ENCODE measurements at regions not wholly inside any gene's neighbourhood (a gene's known extent, or its start where the extent isn't known, plus 50 kb on each side); places are given as distances from the start of the nearest gene placed in this dataset.
"Not testable (repeated sequence)": the region's sequence is repeated elsewhere in the genome, so short reads cannot be mapped to it uniquely, and the experiment has no call there.

DNA sequence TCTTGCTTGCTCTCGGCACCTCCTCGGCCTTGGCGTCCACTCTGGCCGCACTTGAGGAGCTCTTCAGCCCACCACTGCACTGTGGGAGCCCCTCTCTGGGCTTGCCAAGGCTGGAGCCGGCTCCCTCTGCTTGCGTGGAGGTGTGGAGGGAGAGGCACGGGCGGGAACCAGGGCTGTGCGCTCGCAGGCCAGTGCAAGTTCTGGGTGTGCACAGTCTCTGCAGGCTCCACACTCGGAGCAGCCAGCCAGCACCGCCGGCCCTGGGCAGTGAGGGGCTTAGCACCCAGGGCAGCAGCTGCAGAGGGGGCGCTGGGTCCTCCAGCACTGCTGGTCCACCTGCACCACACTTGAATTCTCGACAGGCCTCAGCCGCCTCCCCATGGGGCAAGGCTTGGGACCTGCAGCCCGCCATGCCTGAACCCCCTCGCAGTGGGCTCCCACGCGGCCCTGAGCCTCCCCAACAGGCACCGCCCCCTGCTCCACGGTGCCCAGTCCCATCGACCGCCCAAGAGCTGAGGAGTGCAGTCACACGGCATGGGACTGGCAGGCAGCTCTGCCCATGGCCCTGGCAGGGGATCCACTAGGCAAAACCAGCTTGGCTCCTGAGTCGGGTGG, 411.2 kb upstream of the CHAC2 start:
- no peak for DNase-seq
- no peaks in the 10 kb centered on the region for H3K27me3 Mint-ChIP-seq
- H3K9me3 Mint-ChIP-seq: peaks cover 18% of the 10 kb centered on the region
- no peak overlapping the region for H3K4me3 Mint-ChIP-seq
- no peaks in the 10 kb centered on the region for H3K4me1 Mint-ChIP-seq (ENCODE audit: low read depth)
- no peak overlapping the region for H3K27ac Mint-ChIP-seq
- H3K36me3 Mint-ChIP-seq (ENCODE audit: low read depth): no peaks in the 10 kb centered on the region

DNA sequence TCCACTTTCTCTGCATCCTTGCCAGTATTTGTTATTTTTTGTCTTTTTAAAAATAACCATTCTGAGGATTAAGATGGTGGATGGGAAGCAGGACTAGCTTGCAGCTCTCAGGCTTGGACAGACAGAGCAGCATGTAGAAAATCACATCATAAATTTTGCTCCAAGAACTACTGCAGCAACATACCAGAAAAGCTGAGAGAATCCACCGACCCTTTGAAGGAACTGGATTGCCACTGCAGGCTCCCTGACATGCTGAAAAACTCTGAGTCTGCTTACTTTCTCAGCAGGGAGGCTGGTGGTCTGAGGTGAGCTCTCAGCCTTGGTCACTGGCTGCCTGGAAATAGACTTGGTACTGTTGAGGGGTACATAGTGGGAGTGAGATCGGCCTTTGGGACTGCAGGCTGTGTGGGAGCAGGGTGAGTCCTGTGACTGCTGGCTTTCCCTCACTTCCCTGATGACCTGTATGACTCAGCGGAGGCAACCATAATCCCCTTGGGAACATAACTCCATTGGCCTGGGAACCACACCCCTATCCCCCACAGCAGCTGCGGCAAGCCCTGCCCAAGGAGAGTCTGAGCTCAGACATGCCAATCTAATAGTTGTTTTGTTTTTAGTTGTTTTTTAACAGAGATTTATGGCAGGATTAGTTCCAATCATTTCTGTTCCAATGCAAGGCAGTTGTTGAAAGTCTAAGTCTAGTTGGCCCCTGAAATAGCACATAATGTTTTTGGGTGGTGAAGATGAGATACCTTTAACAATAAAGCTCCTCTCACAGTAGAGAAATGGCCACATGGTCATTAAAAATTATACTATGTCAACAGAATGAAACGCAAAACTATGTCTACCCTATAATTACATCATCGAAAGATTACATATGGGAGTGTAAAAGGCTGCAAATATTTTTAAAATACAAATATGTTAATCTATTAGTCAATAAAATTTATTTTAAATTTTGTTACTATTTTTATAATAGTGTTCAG, 414.2 kb upstream of the CHAC2 start:
- H3K27ac Mint-ChIP-seq: no peak overlapping the region
- no peaks in the 10 kb centered on the region for H3K4me1 Mint-ChIP-seq (ENCODE audit: low read depth)
- H3K27me3 Mint-ChIP-seq: no peaks in the 10 kb centered on the region
- H3K9me3 Mint-ChIP-seq: peaks cover 18% of the 10 kb centered on the region
- H3K4me3 Mint-ChIP-seq: no peak overlapping the region
- H3K36me3 Mint-ChIP-seq (ENCODE audit: low read depth): no peaks in the 10 kb centered on the region
- DNase-seq: no peak

DNA sequence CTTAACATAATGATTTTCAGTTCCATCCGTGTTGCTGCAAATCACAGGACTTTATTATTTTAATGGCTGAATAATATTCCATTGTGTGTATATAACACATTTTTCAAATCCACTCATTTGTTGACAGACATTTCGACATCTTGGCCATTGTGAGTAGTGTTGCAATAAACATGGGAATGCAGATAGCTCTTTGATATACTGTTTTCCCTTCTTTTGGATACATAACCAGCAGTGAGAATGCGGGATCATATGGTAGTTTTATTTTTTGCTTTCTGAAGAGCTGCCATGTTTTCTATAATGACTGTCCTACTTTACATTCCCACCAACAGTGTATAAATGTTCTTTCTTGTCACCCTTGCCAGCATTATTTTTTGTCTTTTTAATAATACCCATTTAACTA, 420.3 kb upstream of the CHAC2 start:
- Mint-ChIP-seq H3K4me1 (ENCODE audit: low read depth) (no peaks in the 10 kb centered on the region), H3K4me3 (no peak overlapping the region), H3K36me3 (ENCODE audit: low read depth) (no peaks in the 10 kb centered on the region), H3K9me3 (no peaks in the 10 kb centered on the region), H3K27ac (no peak overlapping the region), H3K27me3 (no peaks in the 10 kb centered on the region)
- no peak for DNase-seq

DNA sequence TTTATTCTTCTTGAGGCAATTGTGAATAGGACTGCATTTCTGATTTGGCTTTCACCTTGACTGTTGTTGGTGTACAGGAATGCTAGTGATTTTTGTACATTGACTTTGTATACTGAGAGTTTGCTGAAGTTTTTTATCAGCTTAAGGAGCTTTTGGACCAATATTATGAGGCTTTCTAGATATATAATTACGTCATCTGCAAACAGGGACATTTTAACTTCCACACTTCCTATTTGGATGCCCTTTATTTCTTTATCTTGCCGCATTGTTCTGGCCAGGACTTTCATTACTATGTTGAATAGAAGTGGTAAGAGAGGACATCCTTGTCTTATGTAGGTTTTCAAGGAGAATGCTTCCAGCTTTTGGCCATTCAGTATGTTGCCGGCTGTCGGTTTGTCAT, 425.4 kb upstream of the CHAC2 start:
- H3K27me3 Mint-ChIP-seq: no peaks in the 10 kb centered on the region
- H3K27ac Mint-ChIP-seq: no peak overlapping the region
- no peaks in the 10 kb centered on the region for H3K4me1 Mint-ChIP-seq (ENCODE audit: low read depth)
- H3K36me3 Mint-ChIP-seq (ENCODE audit: low read depth): no peaks in the 10 kb centered on the region
- no peak overlapping the region for H3K4me3 Mint-ChIP-seq
- no peaks in the 10 kb centered on the region for H3K9me3 Mint-ChIP-seq
- DNase-seq: no peak

DNA sequence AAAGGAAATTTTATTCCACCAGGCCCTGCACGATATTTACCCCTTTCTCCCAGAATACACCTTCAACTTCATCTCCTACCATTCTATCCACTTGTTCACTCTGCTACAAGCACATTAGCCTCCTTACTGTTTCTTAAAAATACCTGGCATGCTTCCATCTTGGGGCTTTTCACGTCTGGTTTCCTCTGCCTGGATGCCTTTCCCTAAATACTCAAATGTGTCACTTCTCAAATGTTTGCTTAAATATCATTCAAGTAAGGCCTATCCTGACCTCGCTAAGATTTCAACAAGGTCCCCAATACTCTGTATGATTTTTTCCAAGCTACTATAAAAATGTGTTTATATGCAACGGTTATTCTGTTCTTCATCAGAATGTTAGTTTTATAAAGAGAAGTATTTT, 433.0 kb upstream of the CHAC2 start:
- H3K36me3 Mint-ChIP-seq (ENCODE audit: low read depth): no peaks in the 10 kb centered on the region
- H3K27me3 Mint-ChIP-seq: no peaks in the 10 kb centered on the region
- no peak overlapping the region for H3K27ac Mint-ChIP-seq
- H3K4me1 Mint-ChIP-seq (ENCODE audit: low read depth): no peaks in the 10 kb centered on the region
- no peaks in the 10 kb centered on the region for H3K9me3 Mint-ChIP-seq
- no peak for DNase-seq
- H3K4me3 Mint-ChIP-seq: no peak overlapping the region

DNA sequence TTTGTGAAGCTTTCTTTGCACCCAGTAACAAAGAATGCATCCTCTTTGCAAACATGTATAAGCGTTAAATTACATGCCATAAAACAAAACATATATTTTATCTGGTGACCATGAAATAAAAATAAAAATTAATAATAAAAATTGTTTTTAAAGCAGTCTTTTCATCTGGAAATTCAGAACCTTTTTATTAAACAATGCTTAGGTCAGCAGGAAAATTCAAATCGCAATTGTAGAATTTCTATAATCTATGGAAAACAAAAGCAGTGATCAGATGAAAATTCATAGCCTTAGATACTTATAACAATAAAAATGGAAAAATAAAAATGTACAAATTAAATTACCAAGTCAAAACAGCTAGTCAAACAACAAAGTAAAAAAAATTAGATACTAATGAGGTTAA, 435.9 kb upstream of the CHAC2 start:
- no peaks in the 10 kb centered on the region for H3K36me3 Mint-ChIP-seq (ENCODE audit: low read depth)
- H3K4me1 Mint-ChIP-seq (ENCODE audit: low read depth): no peaks in the 10 kb centered on the region
- H3K9me3 Mint-ChIP-seq: no peaks in the 10 kb centered on the region
- no peak for DNase-seq
- no peak overlapping the region for H3K27ac Mint-ChIP-seq
- H3K4me3 Mint-ChIP-seq: no peak overlapping the region
- H3K27me3 Mint-ChIP-seq: no peaks in the 10 kb centered on the region

DNA sequence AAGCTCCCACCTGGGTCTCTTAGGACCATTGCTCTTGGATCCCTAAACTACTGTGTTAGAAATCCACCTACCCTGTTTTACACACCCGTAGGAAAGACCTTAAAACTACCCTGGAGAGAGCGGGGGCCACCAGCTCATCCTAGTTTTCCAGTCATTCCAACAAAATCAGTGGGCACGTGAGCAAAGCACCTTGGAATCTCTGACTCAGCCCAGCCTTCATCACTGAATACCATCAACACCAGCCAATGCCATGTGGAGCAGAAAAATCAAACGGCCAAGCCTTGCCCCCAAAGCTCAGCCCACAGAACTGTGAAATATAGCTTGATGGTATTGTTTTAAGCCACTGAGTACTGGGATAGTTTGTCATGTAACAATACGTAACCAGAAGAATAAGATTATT, 449.7 kb upstream of the CHAC2 start:
- no peaks in the 10 kb centered on the region for H3K36me3 Mint-ChIP-seq (ENCODE audit: low read depth)
- no peak overlapping the region for H3K27ac Mint-ChIP-seq
- H3K4me1 Mint-ChIP-seq (ENCODE audit: low read depth): no peaks in the 10 kb centered on the region
- no peak overlapping the region for H3K4me3 Mint-ChIP-seq
- no peaks in the 10 kb centered on the region for H3K27me3 Mint-ChIP-seq
- no peak for DNase-seq
- no peaks in the 10 kb centered on the region for H3K9me3 Mint-ChIP-seq

DNA sequence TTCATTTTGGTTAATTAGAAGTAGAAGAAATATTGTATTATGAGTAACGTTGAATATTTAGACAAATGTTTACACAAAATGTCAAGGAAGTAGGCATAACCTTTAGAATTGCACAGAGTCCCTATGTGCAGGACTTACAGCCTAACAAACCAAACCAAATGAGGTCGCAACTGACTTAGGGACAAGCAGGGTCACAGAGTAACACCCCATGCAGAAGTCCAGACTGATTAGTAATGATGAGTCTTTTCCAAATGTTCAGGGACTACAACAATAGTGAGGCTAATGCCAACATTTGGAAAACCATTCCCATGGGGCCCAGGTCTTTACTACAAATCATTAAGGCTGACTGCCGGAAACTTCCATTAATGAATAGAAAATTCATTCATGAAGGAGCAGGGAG, 452.5 kb upstream of the CHAC2 start:
- no peaks in the 10 kb centered on the region for H3K9me3 Mint-ChIP-seq
- no peak overlapping the region for H3K4me3 Mint-ChIP-seq
- no peaks in the 10 kb centered on the region for H3K4me1 Mint-ChIP-seq (ENCODE audit: low read depth)
- no peaks in the 10 kb centered on the region for H3K36me3 Mint-ChIP-seq (ENCODE audit: low read depth)
- H3K27me3 Mint-ChIP-seq: no peaks in the 10 kb centered on the region
- no peak overlapping the region for H3K27ac Mint-ChIP-seq
- DNase-seq: no peak

DNA sequence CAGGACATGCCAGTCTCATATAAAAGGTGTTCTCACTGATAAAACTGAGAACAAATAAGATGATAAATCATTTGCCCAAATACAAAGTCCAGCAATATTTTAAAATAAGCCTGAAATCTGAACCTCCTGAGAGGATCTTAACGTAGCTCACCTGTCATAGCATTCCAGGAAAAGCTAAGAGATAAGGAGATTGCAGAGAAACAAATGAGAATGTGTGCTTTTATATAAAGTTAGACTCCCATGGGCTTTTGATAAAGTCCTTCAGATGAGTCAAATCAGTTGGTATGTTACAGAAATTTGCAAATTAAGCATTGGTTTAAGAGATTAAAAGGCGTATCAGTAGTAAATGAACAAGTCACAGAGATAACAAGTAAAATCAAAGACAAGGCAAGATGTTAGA, 452.9 kb upstream of the CHAC2 start:
- H3K27ac Mint-ChIP-seq: no peak overlapping the region
- no peaks in the 10 kb centered on the region for H3K27me3 Mint-ChIP-seq
- no peaks in the 10 kb centered on the region for H3K4me1 Mint-ChIP-seq (ENCODE audit: low read depth)
- H3K36me3 Mint-ChIP-seq (ENCODE audit: low read depth): no peaks in the 10 kb centered on the region
- no peak for DNase-seq
- H3K9me3 Mint-ChIP-seq: no peaks in the 10 kb centered on the region
- no peak overlapping the region for H3K4me3 Mint-ChIP-seq

DNA sequence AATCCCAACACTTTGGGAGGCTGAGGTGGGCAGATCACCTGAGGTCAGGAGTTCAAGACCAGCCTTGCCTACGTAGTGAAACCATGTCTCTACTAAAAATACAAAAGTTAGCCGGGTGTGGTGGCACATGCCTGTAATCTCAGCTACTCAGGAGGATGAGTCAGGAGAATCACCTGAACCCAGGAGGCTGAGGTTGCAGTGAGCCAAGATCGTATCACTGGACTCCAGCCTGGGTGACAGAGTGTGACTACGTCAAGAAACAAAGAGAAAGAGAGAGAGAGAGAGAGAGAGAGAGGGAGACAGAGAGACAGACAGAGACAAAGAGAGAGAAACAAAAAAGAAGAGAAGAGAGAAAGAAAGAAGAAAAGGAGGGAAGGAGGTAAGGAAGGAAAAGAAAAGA, 454.0 kb upstream of the CHAC2 start:
- H3K27me3 Mint-ChIP-seq; H3K27ac Mint-ChIP-seq; H3K36me3 Mint-ChIP-seq (ENCODE audit: low read depth); H3K4me3 Mint-ChIP-seq; H3K4me1 Mint-ChIP-seq (ENCODE audit: low read depth); DNase-seq; H3K9me3 Mint-ChIP-seq: not testable (repeated sequence)

DNA sequence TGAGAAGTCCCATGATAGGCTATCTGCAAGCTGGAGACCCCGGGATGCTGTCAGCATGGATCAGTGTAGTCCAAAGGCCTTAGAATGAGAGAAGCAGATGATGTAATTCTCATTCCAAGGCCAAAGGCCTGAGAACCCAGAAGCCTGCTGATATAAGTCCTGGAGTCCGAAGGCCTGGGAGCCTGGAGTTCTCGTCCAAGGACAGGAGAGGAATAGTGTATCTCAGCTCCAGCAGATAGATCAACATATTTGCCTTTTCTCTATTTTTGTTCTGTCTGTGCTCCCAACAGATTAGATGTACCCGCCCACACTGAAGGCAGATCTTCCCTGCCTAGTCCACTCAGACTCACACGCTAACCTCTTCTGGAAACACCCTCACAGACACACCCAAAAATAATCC, 454.9 kb upstream of the CHAC2 start:
- DNase-seq: no peak
- Mint-ChIP-seq H3K27ac (no peak overlapping the region), H3K27me3 (no peaks in the 10 kb centered on the region), H3K9me3 (no peaks in the 10 kb centered on the region), H3K4me3 (no peak overlapping the region), H3K36me3 (ENCODE audit: low read depth) (no peaks in the 10 kb centered on the region), H3K4me1 (ENCODE audit: low read depth) (no peaks in the 10 kb centered on the region)

DNA sequence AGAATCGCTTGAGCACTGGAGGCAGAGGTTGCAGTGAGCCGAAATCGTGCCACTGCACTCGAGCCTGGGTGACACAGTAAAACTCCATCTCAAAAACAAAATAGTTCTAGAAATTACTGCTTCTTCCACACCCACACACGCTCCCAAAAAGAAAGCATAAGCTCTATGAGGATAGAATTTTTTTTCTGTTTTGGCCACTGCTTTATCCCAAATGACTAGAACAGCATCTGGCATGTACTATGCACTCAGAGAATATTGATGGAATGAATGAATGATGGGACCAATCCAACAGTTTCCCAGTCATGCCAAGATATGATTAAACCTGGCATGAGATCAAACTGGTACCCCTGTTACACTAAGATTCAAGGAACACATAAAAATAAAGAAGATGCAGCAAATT, 455.4 kb upstream of the CHAC2 start:
- Mint-ChIP-seq H3K27me3 (no peaks in the 10 kb centered on the region), H3K4me1 (ENCODE audit: low read depth) (no peaks in the 10 kb centered on the region), H3K27ac (no peak overlapping the region), H3K36me3 (ENCODE audit: low read depth) (no peaks in the 10 kb centered on the region), H3K9me3 (no peaks in the 10 kb centered on the region), H3K4me3 (no peak overlapping the region)
- DNase-seq: no peak

DNA sequence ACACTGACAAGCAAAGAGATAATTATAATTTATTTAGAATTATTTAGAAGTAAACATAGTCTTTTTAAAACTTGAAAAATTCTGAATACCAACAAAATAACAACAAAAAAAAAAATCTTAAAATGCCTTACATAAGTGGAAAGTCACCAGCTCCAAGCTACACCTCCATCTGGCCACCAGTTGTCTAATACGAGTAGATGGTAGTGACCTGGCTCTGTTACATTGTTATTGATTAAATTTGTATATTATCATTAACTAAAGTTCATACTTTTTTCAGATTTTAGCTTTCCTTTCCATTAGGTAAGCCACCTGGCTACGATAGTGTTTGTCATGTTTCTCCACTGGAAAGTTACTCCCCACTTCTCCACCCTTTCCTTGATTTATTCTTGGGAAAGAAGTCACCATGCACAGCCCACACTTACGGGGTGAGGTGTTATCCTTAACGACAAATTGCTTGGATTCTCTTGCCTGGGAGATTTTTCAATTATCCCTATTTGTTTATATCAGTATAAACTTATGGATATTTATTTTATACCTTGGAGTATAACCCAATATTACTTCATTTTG, 464.5 kb upstream of the CHAC2 start:
- Mint-ChIP-seq H3K4me3 (no peak overlapping the region), H3K36me3 (ENCODE audit: low read depth) (no peaks in the 10 kb centered on the region), H3K27ac (no peak overlapping the region), H3K9me3 (no peaks in the 10 kb centered on the region), H3K4me1 (ENCODE audit: low read depth) (no peaks in the 10 kb centered on the region), H3K27me3 (no peaks in the 10 kb centered on the region)
- no peak for DNase-seq

DNA sequence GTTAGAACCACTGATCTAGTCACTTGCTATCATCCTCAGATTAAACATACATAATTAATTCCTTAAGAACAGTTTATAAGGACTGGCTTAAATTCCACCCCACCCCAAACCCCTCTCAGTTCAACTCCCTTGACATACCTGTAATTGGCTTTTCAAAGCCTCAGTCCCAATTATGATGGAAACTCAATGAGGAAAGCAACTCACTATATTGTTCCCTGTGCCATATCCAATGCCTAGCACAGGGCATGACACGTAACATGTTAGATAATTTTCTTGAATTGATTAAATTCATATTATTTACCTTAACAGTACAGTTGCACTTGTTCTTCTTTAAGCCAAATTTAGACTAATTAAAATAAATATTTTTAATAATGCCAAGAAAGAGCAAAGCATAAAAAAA, 465.1 kb upstream of the CHAC2 start:
- Mint-ChIP-seq H3K36me3 (ENCODE audit: low read depth) (no peaks in the 10 kb centered on the region), H3K4me3 (no peak overlapping the region), H3K27ac (no peak overlapping the region), H3K27me3 (no peaks in the 10 kb centered on the region), H3K4me1 (ENCODE audit: low read depth) (no peaks in the 10 kb centered on the region), H3K9me3 (peaks cover 1% of the 10 kb centered on the region)
- no peak for DNase-seq

DNA sequence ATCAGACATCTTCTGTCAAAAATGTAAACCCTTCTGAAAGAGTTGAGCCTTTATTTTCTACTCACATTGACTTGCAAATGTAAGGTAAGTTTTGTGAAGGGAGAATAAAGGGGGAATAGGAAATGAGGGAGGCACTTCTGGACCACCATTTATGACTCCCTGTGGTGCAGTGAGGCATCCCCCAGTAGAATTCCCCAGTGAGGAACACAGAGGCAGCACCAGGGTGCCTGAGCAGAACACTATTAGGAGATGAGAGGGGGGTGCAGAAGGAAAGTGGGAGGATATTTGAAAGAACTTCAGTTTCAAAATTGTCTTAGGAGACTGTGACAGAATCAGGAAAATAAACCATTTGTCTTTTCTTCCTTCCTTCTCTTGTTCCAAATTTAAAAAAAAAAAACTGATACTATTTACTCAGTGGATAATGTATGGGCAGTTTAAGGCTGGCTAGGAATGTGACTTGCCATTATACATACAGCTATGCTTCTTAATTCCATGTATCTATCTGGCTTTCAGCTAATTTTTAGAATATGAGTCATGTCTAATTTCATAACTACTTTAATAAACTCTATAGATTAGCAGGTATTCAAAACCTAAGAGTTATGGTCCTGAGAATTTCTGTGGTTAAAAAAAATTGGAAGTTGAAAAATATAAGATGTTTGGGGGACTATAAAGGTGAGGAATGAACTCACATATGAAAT, 478.1 kb upstream of the CHAC2 start:
- H3K9me3 Mint-ChIP-seq: no peaks in the 10 kb centered on the region
- no peaks in the 10 kb centered on the region for H3K36me3 Mint-ChIP-seq (ENCODE audit: low read depth)
- DNase-seq: no peak
- H3K27ac Mint-ChIP-seq: no peak overlapping the region
- H3K4me3 Mint-ChIP-seq: no peak overlapping the region
- H3K4me1 Mint-ChIP-seq (ENCODE audit: low read depth): no peaks in the 10 kb centered on the region
- no peaks in the 10 kb centered on the region for H3K27me3 Mint-ChIP-seq
